Stimulated activated CD8-positive, alpha-beta memory T cell treated with anti-CD3 and anti-CD28 coated beads, Interleukin-7, amount 100 ng/mL, for 4 hours (primary cell): ENCODE measurements at regions not wholly inside any gene's neighbourhood (a gene's known extent, or its start where the extent isn't known, plus 50 kb on each side); places are given as distances from the start of the nearest gene placed in this dataset.

Experiments
- DNase-seq, 2 donors: peaks; one replicate each; pipeline ENCODE4 v3.0.0-alpha.2; 2020; ENCODE audit warnings: low read depth in 2 of 2

GRCh38 chr12:46131732-46132469 lies 136.9 kb downstream of the SLC38A1 start:
- no peak for DNase-seq

- no peak for DNase-seq
These were observed 137.3 kb upstream of the SCAF11 start for GRCh38 chr12:46127656-46128055.

GRCh38 chr12:46126050-46126727 lies 135.8 kb upstream of the SCAF11 start:
- DNase-seq: no peak

GRCh38 chr12:46124848-46125619 lies 134.7 kb upstream of the SCAF11 start:
- DNase-seq: peak; percentile 16 to 42

- no peak for DNase-seq
These were observed 133.9 kb upstream of the SCAF11 start for GRCh38 chr12:46124132-46124847.

GRCh38 chr12:46112364-46112763 lies 122.0 kb upstream of the SCAF11 start:
- DNase-seq: no peak

- no peak for DNase-seq
These were observed 121.3 kb upstream of the SCAF11 start for GRCh38 chr12:46111715-46112114.

GRCh38 chr12:46110928-46111699 lies 120.7 kb upstream of the SCAF11 start:
- no peak for DNase-seq

GRCh38 chr12:46110223-46110611 lies 119.8 kb upstream of the SCAF11 start:
- no peak for DNase-seq

- DNase-seq: no peak
These were observed 119.2 kb upstream of the SCAF11 start for GRCh38 chr12:46109343-46110222.

- DNase-seq: no peak
These were observed 118.3 kb upstream of the SCAF11 start for GRCh38 chr12:46108721-46109120.

- DNase-seq: no peak
These were observed 117.2 kb upstream of the SCAF11 start for GRCh38 chr12:46107591-46107990.

GRCh38 chr12:46105735-46106134 lies 115.4 kb upstream of the SCAF11 start:
- no peak for DNase-seq

GRCh38 chr12:46103559-46104383 lies 113.4 kb upstream of the SCAF11 start:
- no peak for DNase-seq

- DNase-seq: no peak
These were observed 111.1 kb upstream of the SCAF11 start for GRCh38 chr12:46101485-46101869.

- no peak for DNase-seq
These were observed 110.4 kb upstream of the SCAF11 start for GRCh38 chr12:46100551-46101484.

GRCh38 chr12:46089414-46090162 lies 99.2 kb upstream of the SCAF11 start:
- DNase-seq: no peak
